ENCODE measurements at regions not wholly inside any gene's neighbourhood (a gene's known extent, or its start where the extent isn't known, plus 50 kb on each side); places are given as distances from the start of the nearest gene placed in this dataset.

DNA sequence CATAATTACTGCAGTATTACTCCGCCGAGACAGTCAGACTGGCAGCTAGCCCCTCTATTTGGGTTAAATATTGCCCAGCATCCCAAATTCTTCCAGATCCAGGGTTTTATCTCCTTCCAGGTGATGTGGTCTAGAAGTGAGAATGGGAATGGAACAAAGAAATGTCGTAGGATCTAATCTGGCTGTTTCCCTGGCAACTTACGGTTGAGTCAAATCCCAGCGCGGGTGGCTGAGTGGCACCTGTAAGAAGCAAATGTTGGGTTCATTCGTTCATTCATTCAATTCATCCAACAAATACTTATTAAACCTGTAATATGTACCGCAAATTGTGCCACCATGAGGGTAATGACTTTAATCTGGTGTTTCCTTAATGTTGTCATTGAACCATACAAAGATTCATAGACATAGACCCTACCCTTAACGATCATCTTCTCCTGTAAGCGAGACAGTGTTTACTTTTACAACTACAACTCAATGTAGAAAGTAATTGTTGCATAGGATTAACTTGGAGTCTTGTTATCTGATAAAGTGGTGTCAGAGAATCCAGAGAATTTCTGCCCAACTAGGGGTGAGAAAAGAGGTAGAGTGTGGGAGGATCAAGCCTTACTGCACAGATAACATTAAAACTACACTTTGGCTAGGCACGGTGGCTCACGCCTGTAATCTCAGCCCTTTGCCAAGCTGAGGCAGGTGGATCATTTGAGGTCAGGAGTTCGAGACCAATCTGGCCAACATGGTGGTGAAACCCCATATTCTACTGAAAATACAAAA is 91.3 kb upstream of the ADGRF1 start:
- TF ChIP-seq CTCF (IDR thresholded peaks at IDR 0.05) (no peak), ZFX (IDR thresholded peaks at IDR 0.05; ENCODE audit: borderline replicate concordance) (no peak)
